ENCODE measurements at regions not wholly inside any gene's neighbourhood (a gene's known extent, or its start where the extent isn't known, plus 50 kb on each side); places are given as distances from the start of the nearest gene placed in this dataset.
A peak's percentile ranks its signal among the peaks of the same experiment; 100 is the strongest.

GRCh38 chr1:43069461-43070050 is 102.5 kb downstream of the EBNA1BP2 start:
- intact Hi-C loops (cut with micrococcal nuclease): loop anchor here in 1 of 2 donors (5.0 kb wide), 1 partner anchor 292 kb away; no protein-coding TSS in a partner anchor
- H3K36me3 Mint-ChIP-seq: peaks cover 0 to 7% of the 10 kb centered on the region in 2 donors
- H3K79me2 ChIP-seq (ENCODE audit: insufficient read depth, low read length): no peaks in the 10 kb centered on the region

GRCh38 chr1:43068911-43069310 is 103.2 kb downstream of the EBNA1BP2 start:
- WGBS (ENCODE audit: insufficient coverage): 100% methylated on average over 4 of the region's 6 CpGs
- H3K9me3 Mint-ChIP-seq: peaks cover 0 to 6% (median 0%) of the 10 kb centered on the region in 7 donors
- H2AFZ ChIP-seq (ENCODE audit: insufficient read depth, low read depth, low read length, poor library complexity, severe bottlenecking): no peak overlapping the region
- peaks cover 0 to 7% of the 10 kb centered on the region in 2 donors for H3K36me3 Mint-ChIP-seq
- H3K4me1 Mint-ChIP-seq: peaks cover 39% of the 10 kb centered on the region
- TF ChIP-seq CTCF (IDR thresholded peaks at IDR 0.05): no peak
- no peaks in the 10 kb centered on the region for H3K36me3 ChIP-seq (replicated peaks in 1 of 2; ENCODE audit: control insufficient read depth in 1 of 2, insufficient read depth in 2 of 2, low read length in 2 of 2)
- no peak overlapping the region for H3K27ac Mint-ChIP-seq
- no peak overlapping the region for H3K9ac ChIP-seq (ENCODE audit: insufficient read depth, low read length, poor library complexity, severe bottlenecking)
- H3K79me2 ChIP-seq (ENCODE audit: insufficient read depth, low read length): no peaks in the 10 kb centered on the region
- H3K4me2 ChIP-seq (replicated peaks; ENCODE audit: extremely low read depth, low read length, poor library complexity, severe bottlenecking): no peak overlapping the region
- H4K20me1 ChIP-seq (ENCODE audit: insufficient read depth, low read length): no peaks in the 10 kb centered on the region
- peaks cover 3 to 20% of the 10 kb centered on the region in 2 donors for H3K27me3 ChIP-seq (ENCODE audit: control insufficient read depth in 2 of 2, insufficient read depth in 2 of 2, low read length in 2 of 2)
- intact Hi-C loops (cut with micrococcal nuclease): no loop called here
- no peak overlapping the region for H3K27ac ChIP-seq (ENCODE audit: low read depth in 1 of 2, low read length in 2 of 2)
- H3K27me3 Mint-ChIP-seq (ENCODE audit: low read depth in 3 of 3): peaks cover 27 to 30% (median 28%) of the 10 kb centered on the region in 3 donors
- peak overlapping the region in 1 of 2 donors; percentile 66 for H3K4me3 Mint-ChIP-seq
- no peak overlapping the region for H3K4me3 ChIP-seq (replicated peaks in 1 of 3; ENCODE audit: low read depth in 2 of 3, low read length in 3 of 3)
- H3K4me1 ChIP-seq (ENCODE audit: control insufficient read depth in 1 of 2, insufficient read depth in 2 of 2, low read length in 2 of 2): peaks cover 18% of the 10 kb centered on the region in 2 donors
- no peak for DNase-seq
- H3K9me3 ChIP-seq (replicated peaks in 1 of 2; ENCODE audit: control insufficient read depth in 1 of 2, insufficient read depth in 1 of 2, low read length in 2 of 2): no peaks in the 10 kb centered on the region

More at GRCh38 chr1:43069461-43070050, 102.5 kb downstream of the EBNA1BP2 start:
- Mint-ChIP-seq H3K27me3 (ENCODE audit: low read depth in 3 of 3) (peaks cover 27 to 30% (median 28%) of the 10 kb centered on the region in 3 donors), H3K4me3 (no peak overlapping the region), H3K4me1 (peaks cover 39% of the 10 kb centered on the region), H3K9me3 (peaks cover 0 to 6% (median 0%) of the 10 kb centered on the region in 7 donors), H3K27ac (peak overlapping the region in 1 of 7 donors; percentile 66)
- TF ChIP-seq CTCF (IDR thresholded peaks at IDR 0.05): no peak
- Histone ChIP-seq H3K4me3 (replicated peaks in 1 of 3; ENCODE audit: low read depth in 2 of 3, low read length in 3 of 3) (no peak overlapping the region), H4K20me1 (ENCODE audit: insufficient read depth, low read length) (no peaks in the 10 kb centered on the region), H3K9ac (ENCODE audit: insufficient read depth, low read length, poor library complexity, severe bottlenecking) (no peak overlapping the region), H3K27me3 (ENCODE audit: control insufficient read depth in 2 of 2, insufficient read depth in 2 of 2, low read length in 2 of 2) (peaks cover 3 to 20% of the 10 kb centered on the region in 2 donors), H3K4me2 (replicated peaks; ENCODE audit: extremely low read depth, low read length, poor library complexity, severe bottlenecking) (no peak overlapping the region), H3K4me1 (ENCODE audit: control insufficient read depth in 1 of 2, insufficient read depth in 2 of 2, low read length in 2 of 2) (peaks cover 18% of the 10 kb centered on the region in 2 donors), H3K27ac (ENCODE audit: low read depth in 1 of 2, low read length in 2 of 2) (no peak overlapping the region), H2AFZ (ENCODE audit: insufficient read depth, low read depth, low read length, poor library complexity, severe bottlenecking) (no peak overlapping the region), H3K36me3 (replicated peaks in 1 of 2; ENCODE audit: control insufficient read depth in 1 of 2, insufficient read depth in 2 of 2, low read length in 2 of 2) (no peaks in the 10 kb centered on the region), H3K9me3 (replicated peaks in 1 of 2; ENCODE audit: control insufficient read depth in 1 of 2, insufficient read depth in 1 of 2, low read length in 2 of 2) (no peaks in the 10 kb centered on the region)
- WGBS (ENCODE audit: insufficient coverage): 93% methylated on average over 10 of the region's 12 CpGs
- no peak for DNase-seq

Data from CD14-positive monocyte (primary cell).